Inflammatory macrophage (primary cell): ENCODE measurements at regions not wholly inside any gene's neighbourhood (a gene's known extent, or its start where the extent isn't known, plus 50 kb on each side); places are given as distances from the start of the nearest gene placed in this dataset.
"Not testable (repeated sequence)": the region's sequence is repeated elsewhere in the genome, so short reads cannot be mapped to it uniquely, and the experiment has no call there.

Experiments
- DNase-seq, 2 donors: peaks; one replicate each; pipeline ENCODE4 v3.0.0-alpha.2; 2020 to 2022

DNA sequence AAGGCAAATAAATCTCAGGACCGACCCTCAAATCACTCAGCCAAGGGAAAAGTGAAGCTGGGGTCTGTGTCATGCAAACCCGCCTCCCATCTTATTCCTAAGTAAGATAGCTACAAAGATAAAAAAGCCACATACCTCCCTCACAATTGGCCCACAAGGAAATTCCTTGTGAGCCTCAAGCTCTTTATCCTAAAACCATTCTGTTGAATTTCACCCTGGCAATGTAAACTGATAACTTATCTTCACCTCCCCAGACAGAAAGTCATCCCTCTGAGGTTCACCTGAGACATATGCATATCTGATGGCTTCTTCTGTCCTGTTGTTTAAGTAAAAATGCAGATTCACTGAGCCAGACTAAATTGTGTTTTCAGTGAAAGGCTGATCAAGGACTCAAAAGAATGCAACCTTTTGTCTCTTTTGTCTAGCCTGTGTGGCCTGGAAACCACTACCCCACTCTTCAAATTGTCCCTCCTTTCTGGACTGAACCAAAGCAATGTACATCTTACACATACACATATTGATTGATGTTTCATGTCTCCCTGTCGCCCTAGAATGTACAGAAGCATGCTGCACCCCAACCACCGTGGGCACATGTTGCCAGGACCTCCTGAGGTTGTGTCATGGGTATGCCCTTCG is 91.3 kb downstream of the MFAP3L start:
- no peak for DNase-seq

DNA sequence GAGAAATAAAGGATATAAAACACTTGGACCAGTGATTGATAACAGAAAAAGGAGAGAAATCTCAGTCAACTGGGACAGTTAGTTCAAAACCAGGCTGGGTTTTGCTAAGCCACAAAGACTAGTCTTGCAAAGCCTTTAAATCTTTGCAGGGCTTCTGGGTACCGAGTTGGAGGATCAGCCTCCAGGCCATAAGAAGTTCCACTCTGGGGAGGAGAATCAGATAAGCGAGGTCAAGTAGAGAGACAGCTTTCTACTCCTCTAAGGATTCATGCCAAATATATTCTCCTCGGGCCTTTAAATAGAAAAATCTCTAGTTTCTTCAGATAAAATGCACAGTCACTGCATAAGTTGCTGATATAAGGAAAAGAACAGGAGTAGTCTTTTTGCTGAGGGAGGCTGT is 92.7 kb downstream of the MFAP3L start:
- no peak for DNase-seq

DNA sequence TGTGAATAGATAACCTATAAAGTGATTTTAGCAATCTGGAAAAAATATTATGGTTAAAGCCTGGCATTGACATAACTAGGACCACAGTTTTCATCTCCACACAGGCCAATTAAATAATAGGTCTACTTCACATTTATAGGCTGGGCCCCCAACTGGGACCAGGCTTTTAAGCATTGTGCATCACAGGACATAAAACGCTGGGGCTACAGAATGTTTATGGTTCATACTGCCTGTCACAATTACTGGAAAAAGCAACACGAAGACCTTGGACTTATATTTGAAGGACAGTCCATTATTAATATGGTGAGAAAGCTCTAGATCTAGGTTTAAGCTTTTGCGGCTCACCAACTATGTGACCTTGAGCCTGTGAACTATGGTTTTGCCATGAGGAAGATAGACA is 94.2 kb downstream of the MFAP3L start:
- no peak for DNase-seq

DNA sequence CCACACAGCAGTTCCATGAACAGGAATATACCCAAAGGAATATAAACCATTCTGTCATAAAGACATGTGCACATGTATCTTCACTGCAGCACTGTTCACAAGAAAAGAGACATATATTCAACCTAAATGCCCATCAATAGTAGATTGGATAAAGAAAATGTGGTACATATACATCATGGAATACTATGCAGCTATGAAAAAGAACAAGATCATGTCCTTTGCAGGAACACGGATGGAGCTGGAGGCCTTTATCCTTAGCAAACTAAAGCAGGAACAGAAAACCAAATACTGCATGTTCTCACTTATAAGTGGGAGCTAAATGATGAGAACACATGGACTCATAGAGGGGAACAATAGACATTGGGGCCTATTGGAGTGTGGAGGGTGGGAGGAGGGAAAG is 95.4 kb downstream of the MFAP3L start:
- not testable (repeated sequence) for DNase-seq

DNA sequence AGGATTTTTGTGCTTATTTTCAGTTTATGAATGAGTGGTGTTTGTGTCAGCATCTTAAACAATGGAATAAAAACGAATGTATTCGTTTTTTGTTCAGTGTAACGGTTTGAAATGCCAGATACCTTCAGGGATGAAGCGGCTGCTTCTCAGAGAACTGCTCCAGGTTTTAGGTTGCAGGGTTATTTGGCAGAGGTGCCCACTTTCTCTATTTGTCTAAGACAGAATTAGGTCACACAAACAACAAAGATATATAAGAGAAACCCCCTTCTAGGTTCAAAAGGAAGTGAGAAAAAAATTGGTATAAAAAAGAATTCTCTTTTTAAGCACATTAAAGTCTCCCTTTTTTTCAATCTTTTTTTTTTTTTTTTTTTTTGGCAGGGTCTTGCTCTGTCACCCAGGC is 98.9 kb downstream of the MFAP3L start:
- DNase-seq = no peak

DNA sequence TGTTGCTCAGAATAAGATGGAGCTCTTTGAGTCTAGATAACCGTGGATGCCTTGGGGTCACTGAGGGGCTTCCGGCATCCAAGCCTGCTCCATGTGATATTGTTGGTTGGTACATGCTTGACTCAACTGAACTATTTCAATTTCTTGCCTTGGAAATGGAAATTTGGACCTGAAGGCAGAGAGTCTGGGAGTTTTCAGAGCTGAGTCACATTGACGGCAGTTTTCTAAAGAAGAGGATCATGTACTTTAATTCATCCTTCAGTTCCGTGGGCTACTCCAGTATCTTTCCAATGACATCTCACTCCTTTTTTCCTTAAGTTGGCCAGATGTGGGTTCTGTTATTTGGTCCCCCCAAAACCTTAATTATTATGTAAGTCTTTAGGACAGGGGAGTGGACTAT is 100.5 kb downstream of the MFAP3L start:
- no peak for DNase-seq

DNA sequence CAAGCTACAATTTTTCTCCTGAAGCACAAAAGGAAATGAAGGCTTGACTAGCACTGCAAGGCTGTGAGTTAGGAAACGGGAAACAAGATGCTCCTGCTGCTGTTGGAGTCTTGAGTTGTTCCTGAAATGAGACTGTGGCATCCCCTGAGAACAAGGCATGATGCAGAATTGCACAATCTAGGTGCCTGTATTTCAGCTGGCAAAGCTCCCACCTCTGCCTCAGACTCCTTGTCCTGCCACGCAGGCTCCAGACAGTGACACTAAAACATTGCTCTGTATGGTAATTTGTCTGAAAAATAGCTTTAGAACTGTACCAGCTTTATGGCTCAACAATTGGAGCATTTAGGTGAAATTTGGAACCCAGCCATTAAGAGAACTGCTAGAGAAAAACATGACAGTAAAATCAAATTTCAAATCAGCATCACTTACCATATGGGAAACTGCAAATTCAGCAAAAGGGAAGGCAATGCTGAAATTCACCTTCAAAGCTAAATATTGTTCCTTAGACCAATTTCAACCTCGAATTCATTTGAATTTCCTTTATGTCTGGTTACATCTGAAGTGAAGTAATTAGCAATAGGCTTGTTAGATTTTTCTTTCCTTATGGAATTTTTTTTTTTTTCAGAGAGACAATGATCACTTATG is 103.4 kb downstream of the MFAP3L start:
- DNase-seq = no peak

DNA sequence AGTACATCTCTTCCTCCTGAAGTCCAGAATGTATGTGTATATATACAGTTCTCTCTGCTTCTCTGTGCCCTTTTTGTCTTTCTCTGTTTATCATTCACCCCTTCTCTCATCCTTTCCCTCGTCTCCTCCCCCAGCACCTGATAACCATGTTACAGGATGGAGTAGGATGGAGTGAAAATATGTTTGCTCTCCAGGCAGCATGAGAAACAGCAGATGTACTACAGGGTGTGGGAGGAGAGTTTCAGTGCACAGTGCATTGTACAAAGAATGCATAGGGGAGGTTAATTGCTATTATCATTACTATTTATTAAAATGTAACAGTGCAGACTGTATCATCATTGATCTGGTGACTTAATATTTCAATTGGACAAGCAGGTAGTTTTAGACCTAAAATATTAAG is 104.5 kb downstream of the MFAP3L start:
- DNase-seq = no peak

DNA sequence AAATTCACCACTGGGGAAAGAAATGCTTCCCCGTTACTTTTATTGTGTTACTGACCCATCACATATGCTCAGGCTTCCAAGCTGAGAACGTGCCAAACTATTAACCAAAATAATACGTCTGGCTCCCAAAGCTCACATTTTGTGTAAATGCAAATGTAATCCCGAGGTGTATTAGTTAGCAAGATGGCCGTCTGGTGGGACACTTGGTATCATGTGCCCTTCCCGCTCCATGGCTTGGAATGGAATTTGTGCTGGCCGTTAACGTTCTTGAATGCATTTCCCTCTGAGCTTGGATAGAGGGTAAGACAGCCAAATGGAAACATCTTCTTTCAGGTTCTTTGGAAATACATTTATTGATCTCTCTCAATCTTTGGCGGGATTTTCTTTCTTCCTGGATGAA is 105.0 kb downstream of the MFAP3L start:
- no peak for DNase-seq

DNA sequence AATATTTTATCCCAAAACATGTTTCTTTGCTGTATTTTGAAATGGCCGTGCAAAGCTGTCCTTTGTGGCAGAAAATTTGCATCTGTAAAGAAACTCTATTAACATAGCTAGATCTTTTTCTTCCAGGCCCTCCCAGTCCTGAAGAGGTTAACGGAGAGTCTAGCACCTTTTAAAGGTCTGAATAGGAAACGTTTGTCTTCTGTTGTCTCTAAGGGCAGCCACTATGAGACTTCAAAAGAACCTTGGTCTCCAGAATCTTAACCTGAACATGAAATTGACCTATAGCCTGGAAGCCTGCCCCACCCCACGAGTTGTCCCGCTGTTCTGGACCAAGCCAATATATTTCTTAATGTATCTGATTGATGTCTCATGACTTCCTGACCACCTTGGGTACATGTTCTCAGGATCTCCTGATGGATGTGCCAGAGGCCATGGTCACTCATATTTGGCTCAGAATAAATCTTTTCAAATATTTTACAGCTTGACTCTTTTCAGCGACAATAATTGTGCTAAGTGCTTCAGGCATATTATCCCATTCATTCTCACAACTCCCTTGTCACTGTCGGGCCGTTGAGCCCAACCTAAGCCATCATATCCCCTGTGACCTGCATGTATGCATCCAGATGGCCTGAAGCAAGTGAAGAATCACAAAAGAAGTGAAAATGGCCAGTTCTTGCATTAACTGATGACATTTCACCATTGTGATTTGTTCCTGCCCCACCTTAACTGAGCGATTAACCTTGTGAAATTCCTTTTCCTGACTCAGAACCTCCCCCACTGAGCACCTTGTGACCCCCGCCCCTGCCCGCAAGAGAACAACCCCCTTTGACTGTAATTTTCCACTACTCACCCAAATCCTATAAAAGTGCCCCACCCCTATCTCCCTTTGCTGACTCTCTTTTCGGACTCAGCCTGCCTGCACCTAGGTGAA is 106.7 kb downstream of the MFAP3L start:
- DNase-seq = not testable (repeated sequence)

DNA sequence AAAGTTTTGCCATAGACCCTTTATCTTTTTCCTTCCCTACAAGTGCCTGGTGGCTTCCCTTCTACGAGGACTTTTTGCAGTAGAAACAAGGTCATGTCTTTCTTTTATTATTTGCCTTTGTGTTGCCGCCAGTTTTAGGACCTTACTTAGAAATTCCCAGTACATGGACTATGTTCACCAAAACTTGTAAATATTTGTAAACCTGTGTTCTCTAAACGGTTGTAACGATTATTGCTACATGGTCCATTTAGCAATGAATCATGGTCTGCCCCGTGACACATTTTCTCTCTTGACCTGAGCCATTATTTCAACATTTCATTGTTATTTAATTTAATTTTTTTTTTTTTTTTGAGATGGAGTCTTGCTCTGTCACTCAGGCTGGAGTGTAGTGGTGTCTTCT is 110.7 kb downstream of the MFAP3L start:
- no peak for DNase-seq

DNA sequence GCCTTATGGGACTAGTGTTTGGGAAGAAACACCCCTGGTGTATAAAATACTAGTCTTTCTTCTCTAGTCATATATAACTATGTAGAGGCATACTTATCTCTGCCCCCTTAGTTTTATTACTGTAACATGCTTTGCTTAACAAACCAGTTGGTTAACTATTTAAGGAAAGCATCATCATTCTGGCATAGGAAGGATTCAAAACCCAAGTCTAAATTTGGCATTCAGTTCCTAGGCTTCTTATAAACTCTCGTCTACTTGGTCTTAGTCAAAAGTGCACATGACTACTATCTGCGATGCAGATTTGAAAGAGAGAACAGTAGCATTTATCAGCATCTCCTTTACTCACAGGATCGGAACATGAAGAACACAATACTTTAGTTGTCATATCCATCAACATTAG is 111.3 kb downstream of the MFAP3L start:
- no peak for DNase-seq

DNA sequence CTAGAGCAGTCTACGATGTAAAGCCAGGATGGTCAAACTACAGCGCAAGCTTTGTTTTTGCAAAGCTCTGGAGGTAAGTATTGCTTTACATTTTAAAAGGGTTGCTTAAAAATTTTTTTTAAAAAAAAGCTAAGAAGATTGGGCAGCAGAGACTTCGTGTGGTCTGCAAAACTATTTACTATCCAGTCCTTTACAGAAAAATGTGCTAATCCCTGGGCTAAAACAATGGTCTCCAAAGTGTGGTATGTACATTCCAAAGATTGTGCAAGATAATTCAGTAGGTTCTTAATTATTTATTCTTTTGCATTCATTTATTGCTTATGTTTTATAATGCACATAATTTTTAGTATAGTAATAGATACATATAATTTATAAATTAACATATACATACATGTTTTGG is 113.2 kb downstream of the MFAP3L start:
- DNase-seq = no peak

DNA sequence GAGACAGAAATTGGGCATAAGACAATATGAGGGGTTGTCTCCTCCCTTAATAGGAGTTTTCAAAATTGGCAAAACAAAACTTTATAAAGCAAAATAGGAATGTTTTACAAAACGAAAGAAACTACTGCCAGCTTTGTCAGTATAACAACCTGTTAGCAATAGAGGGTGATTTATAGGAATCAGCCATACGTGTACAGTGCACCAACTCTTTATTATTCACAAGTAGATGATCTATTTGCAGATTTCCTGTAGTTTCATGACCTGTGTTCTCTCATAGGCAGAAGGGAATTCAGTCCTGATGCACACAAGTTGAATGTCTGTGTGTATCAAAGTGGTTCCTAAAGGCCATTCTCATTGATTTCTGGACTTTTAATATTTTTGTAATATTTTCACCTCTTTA is 116.3 kb downstream of the MFAP3L start:
- DNase-seq = no peak

DNA sequence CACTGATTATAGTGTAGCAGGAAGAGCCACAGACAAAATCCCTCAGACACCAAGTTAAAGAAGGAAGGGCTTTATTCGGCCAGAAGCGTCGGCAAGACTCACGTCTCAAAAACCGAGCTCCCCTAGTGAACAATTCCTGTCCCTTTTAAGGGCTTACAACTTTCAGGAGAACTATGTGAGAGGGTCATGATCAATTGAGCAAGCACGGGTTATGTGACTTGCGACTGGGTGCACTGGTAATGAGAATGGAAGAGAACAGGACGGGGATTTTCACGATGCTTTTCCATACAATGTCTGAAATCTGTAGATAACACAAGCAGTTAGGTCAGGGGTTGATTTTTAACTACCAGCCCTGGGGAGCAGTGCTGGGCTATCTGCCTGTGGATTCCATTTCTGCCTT is 116.7 kb downstream of the MFAP3L start:
- no peak for DNase-seq

DNA sequence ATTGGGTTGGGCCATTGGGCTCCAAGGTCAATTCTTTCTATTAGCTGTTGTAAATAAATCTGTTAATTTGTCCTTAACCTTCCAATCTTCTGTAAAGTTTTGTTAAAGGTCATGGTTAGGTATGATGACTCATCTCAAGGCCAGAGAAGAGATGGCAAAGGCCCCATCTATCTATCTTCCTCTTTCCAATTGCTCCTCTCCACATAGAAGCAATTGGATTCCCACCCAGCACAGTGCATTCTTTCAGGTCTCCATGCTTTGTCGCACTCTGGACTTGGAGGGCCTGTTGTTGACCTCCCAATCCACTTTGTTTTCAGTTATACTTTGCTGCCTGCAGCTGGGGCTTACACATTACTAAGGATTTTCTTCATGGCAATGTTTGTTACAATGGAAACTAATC is 118.5 kb downstream of the MFAP3L start:
- DNase-seq = no peak

DNA sequence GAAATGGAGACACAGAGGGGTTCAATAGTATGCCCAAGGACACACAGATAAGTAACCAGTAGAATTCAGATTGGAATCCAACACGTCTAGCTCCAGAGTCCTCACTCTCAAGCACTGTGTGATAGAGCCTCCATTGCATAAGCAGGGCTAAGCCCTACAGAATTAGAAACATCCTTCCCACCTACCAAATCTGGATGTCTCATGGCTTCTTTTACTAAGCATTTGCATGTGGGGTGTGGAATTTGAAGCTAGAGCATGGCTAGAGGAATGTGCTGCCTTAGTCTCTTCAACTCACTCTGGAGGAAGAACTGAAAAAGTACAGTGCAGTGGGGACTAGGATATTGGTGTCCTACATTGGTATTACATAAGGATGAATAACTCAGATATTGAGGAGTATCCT is 119.4 kb downstream of the MFAP3L start:
- DNase-seq = no peak

DNA sequence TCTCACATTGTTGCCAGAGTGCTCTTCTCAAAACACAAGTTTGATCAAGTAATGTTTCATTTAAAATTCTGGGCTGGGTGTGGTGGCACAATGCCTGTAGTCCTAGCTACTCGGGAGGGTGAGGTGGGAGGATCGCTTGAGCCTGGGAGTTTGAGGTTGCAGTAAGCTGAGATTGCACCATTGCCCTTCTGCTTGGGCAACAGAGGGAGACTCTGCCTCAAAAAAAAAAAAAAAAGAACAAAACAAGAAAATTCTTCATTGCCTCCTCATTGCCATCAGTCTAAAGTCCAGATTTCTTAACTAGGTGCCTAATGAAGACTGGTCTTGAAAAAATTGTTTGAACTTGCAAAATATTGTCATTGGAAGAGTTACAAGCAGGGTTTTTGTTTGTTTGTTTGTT is 120.1 kb downstream of the MFAP3L start:
- peak; percentile 67 to 71 for DNase-seq

DNA sequence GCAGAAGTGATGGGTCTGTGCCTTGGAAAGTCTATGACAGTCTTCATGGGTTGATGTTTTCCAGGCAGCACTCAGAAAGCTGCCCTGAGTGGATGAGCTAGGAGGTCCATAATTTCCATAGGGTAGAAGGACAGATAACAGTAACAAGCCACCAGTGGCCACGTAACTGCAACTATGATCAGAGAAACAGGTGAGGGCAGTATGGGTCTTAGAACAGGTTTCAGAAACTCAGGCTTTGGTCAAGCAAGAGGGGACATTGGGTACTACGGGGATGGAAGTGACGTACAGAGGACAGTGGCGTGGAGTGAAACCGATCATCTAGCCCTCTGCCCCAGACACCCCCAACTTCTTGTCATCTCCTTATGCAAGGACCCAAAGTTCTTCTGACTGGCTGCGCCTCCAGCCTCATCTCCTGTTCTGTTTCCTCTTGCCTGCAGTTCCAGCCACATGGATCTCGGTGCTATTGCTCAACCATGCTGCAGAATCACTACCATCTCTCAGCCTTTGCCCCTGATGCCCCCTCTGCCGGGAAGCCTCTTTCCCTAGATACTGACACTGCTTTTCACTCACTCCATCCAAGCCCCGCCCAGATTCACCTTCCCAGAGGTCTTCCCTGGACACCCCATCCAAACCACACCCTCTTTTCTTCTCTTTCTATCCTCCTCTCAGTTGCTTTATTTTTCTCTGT is 123.4 kb downstream of the MFAP3L start:
- no peak for DNase-seq

DNA sequence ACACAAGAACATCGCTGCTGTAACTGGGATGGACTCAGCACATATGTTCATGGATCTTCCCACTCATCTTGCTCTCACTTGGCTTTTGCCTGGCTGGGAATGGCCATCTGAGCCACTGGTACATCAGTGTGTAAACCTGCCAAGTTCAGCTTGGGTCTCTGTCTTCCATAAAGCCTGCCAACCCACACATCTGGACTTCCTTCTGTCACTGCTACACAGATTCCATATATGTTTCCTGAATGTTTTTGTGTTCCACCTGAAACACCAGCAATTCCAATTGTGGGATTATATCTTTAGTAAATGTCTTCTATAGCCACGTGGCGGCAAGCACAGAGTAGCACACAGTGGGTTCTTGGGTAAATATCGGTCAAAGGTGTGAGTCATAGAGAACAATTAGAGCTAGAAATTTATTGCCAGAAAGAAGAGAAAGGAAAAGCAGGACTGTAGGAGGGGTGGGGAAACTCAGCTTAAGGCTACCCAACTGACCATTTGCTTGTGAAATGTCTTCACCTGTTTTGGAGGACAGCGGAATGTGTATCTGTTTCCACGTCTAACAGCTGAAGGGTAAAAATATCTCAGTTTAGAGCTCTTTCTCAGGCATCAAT is 125.9 kb downstream of the MFAP3L start:
- DNase-seq = no peak

DNA sequence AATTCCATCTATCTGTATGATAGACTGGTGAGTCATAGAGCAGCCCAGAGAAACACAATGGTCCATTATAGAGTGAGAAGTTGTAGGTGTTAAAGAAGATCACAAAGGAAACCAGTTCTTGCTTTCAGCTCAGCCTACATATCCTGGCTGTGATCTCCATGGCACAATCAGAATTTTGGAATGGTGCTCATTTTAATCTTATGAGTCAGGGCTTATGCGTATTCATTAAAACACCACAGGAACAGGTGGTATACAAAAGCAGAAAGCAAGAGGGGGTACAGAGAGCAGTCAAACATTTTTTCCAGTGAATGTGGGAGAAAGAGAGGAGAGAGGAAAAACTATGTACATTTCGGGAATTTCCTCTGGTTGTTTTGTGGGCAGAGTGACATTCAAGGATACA is 126.9 kb downstream of the MFAP3L start:
- no peak for DNase-seq

DNA sequence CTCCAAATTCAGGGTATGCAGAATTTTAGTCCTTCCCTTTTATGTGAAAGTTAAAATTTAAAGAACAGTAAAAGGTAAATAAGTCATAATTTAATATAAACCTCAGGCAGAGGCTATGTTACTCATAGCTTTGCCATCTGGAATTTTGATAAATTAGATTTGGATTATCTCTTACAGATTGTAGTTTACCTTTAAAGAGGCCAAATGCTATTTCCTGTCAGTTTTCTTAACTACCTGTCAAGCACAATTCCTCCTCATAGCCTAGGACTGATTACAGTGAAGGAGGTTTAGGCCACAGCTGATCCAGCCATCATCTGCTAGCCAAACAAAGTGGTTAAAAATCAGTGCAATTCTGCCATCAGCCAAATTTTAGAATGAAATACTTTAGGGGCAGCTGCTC is 128.1 kb downstream of the MFAP3L start:
- no peak for DNase-seq

DNA sequence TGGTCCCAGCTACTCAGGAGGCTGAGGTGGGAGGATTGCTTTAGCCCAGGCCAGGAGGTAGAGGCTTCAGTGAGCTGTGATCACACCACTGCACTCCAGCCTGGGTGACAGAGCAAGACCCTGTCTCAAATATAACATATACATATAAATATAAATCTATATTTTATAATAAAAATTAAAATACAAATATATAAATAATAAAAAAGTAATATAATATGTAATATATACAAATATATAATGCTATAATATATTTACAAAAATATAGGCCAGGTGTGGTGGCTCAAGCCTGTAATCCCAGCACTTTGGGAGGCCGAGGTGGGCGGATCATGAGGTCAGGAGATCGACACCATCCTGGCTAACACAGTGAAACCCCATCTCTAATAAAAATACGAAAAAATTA is 131.4 kb downstream of the MFAP3L start:
- DNase-seq = not testable (repeated sequence)
